Stimulated activated CD4-positive, alpha-beta T cell treated with anti-CD3 and anti-CD28 coated beads, Interleukin-4, amount 100 ng/mL, for 24 hours (primary cell): ENCODE measurements at regions not wholly inside any gene's neighbourhood (a gene's known extent, or its start where the extent isn't known, plus 50 kb on each side); places are given as distances from the start of the nearest gene placed in this dataset.

Experiments
- DNase-seq: peaks from one replicate; pipeline ENCODE4 v3.0.0-alpha.2; 2020

GRCh38 chr6:114398481-114398880 is 55.7 kb upstream of the HS3ST5 start:
- DNase-seq: no peak
